ENCODE measurements at regions not wholly inside any gene's neighbourhood (a gene's known extent, or its start where the extent isn't known, plus 50 kb on each side); places are given as distances from the start of the nearest gene placed in this dataset.
"Not testable (repeated sequence)": the region's sequence is repeated elsewhere in the genome, so short reads cannot be mapped to it uniquely, and the experiment has no call there.

GRCh38 chr7:89845952-89846351 lies 308.3 kb upstream of the STEAP1 start:
- H3K4me3 ChIP-seq (ENCODE audit: low read length) = no peak overlapping the region
- DNase-seq (ENCODE audit: low read depth) = no peak
- TF ChIP-seq CTCF (IDR thresholded peaks at IDR 0.05; ENCODE audit: insufficient read depth, low read depth, low read length, missing control alignments) = no peak

GRCh38 chr7:89849052-89849451 lies 305.2 kb upstream of the STEAP1 start:
- DNase-seq (ENCODE audit: low read depth) = no peak
- no peak overlapping the region for H3K4me3 ChIP-seq (ENCODE audit: low read length)
- TF ChIP-seq CTCF (IDR thresholded peaks at IDR 0.05; ENCODE audit: insufficient read depth, low read depth, low read length, missing control alignments) = no peak

- H3K4me3 ChIP-seq (ENCODE audit: low read length); DNase-seq (ENCODE audit: low read depth): not testable (repeated sequence)
Measured at GRCh38 chr7:89857053-89857452, 297.2 kb upstream of the STEAP1 start.

GRCh38 chr7:89857767-89858166 lies 296.5 kb upstream of the STEAP1 start:
- DNase-seq (ENCODE audit: low read depth) = peak; percentile 1
- no peak for TF ChIP-seq CTCF (IDR thresholded peaks at IDR 0.05; ENCODE audit: insufficient read depth, low read depth, low read length, missing control alignments)
- H3K4me3 ChIP-seq (ENCODE audit: low read length) = no peak overlapping the region

- DNase-seq (ENCODE audit: low read depth) = no peak
- no peak for TF ChIP-seq CTCF (IDR thresholded peaks at IDR 0.05; ENCODE audit: insufficient read depth, low read depth, low read length, missing control alignments)
- no peak overlapping the region for H3K4me3 ChIP-seq (ENCODE audit: low read length)
Measured at GRCh38 chr7:89887489-89887888, 266.8 kb upstream of the STEAP1 start.

GRCh38 chr7:89908736-89909135 lies 245.5 kb upstream of the STEAP1 start:
- TF ChIP-seq CTCF (IDR thresholded peaks at IDR 0.05; ENCODE audit: insufficient read depth, low read depth, low read length, missing control alignments) = no peak
- no peak for DNase-seq (ENCODE audit: low read depth)

GRCh38 chr7:89914711-89915110 lies 239.6 kb upstream of the STEAP1 start:
- H3K4me3 ChIP-seq (ENCODE audit: low read length) = no peak overlapping the region
- no peak for DNase-seq (ENCODE audit: low read depth)
- TF ChIP-seq CTCF (IDR thresholded peaks at IDR 0.05; ENCODE audit: insufficient read depth, low read depth, low read length, missing control alignments) = no peak

More at GRCh38 chr7:89908736-89909135, 245.5 kb upstream of the STEAP1 start:
- H3K4me3 ChIP-seq (ENCODE audit: low read length) = no peak overlapping the region

GRCh38 chr7:89926194-89926593 lies 228.1 kb upstream of the STEAP1 start:
- H3K4me3 ChIP-seq (ENCODE audit: low read length) = no peak overlapping the region
- no peak for DNase-seq (ENCODE audit: low read depth)
- TF ChIP-seq CTCF (IDR thresholded peaks at IDR 0.05; ENCODE audit: insufficient read depth, low read depth, low read length, missing control alignments) = no peak
